Activated B cell treated with CpG ODN at 0.5 μM for 24 hours (primary cell): ENCODE measurements at regions not wholly inside any gene's neighbourhood (a gene's known extent, or its start where the extent isn't known, plus 50 kb on each side); places are given as distances from the start of the nearest gene placed in this dataset.

Source experiments
- ATAC-seq: fragments of 200-7000 bp; cut with Tn5 transposase; one replicate; pipeline ENCODE4 v1.10.0; 2021; ENCODE audit warnings: low read depth, mild to moderate bottlenecking, moderate library complexity
- CTCF ChIA-PET: fragments of 350-600 bp; sonication (Branson Sonifier 250); formaldehyde crosslinking; loops from one replicate; lab custom pipeline; 2021; ENCODE audit warnings: antibody characterized with exemption; lab: Charles Lee
- POLR2A ChIA-PET: fragments of 350-600 bp; sonication (Branson Sonifier 250); formaldehyde crosslinking; loops from one replicate; lab custom pipeline; 2021; ENCODE audit warnings: antibody characterized with exemption; lab: Charles Lee
- DNase-seq: peaks from one replicate; pipeline ENCODE4 v3.0.0; 2022
- H3K27ac Mint-ChIP-seq: one replicate; pipeline ENCODE4 v1.8.0; 2020; ENCODE audit warnings: mixed read lengths
- H3K27me3 Mint-ChIP-seq: one replicate; pipeline ENCODE4 v1.8.0; 2021; ENCODE audit warnings: mixed read lengths
- H3K36me3 Mint-ChIP-seq: one replicate; pipeline ENCODE4 v1.8.0; 2021; ENCODE audit warnings: low read depth, mixed read lengths
- H3K4me1 Mint-ChIP-seq: one replicate; pipeline ENCODE4 v1.8.0; 2021; ENCODE audit warnings: mixed read lengths
- H3K4me3 Mint-ChIP-seq: one replicate; pipeline ENCODE4 v1.8.0; 2020; ENCODE audit warnings: mild to moderate bottlenecking, mixed read lengths
- H3K9me3 Mint-ChIP-seq: one replicate; pipeline ENCODE4 v1.8.0; 2020; ENCODE audit warnings: mixed read lengths
- intact Hi-C: fragments of 100-400 bp; cut with micrococcal nuclease; formaldehyde crosslinking; loops from one replicate; pipeline ENCODE4 v1.15.1; 2024
- TF ChIP-seq, protein P1 (sequence below): fragments of 200-600 bp; IDR thresholded peaks from one replicate; pipeline ENCODE4 v1.8.0; 2022; ENCODE audit warnings: antibody characterized with exemption, mild to moderate bottlenecking

DNA sequence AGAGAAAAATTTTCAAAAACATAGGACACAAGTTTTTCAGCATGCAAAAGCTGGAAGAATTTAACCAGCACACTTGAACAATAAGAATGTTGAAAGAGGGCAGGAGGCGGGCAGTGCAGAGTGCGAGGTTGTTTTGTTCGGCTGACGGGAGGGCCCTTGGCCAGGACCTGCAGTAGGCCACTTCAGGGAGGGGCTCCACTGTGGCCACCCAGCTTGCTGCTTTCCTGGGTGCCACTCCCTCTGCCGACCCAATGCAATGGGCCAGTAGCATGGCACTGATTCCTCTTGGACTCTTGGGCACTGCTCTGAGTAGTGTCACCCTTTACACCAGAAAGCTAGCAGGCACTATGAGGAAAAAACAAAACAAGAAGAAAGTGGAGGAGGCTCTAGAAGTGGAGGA, 92.9 kb downstream of the SNRPE start:
- no peaks in the 10 kb centered on the region for H3K4me1 Mint-ChIP-seq
- DNase-seq (no peak), ATAC-seq (no peak)
- TF ChIP-seq, protein P1, sequence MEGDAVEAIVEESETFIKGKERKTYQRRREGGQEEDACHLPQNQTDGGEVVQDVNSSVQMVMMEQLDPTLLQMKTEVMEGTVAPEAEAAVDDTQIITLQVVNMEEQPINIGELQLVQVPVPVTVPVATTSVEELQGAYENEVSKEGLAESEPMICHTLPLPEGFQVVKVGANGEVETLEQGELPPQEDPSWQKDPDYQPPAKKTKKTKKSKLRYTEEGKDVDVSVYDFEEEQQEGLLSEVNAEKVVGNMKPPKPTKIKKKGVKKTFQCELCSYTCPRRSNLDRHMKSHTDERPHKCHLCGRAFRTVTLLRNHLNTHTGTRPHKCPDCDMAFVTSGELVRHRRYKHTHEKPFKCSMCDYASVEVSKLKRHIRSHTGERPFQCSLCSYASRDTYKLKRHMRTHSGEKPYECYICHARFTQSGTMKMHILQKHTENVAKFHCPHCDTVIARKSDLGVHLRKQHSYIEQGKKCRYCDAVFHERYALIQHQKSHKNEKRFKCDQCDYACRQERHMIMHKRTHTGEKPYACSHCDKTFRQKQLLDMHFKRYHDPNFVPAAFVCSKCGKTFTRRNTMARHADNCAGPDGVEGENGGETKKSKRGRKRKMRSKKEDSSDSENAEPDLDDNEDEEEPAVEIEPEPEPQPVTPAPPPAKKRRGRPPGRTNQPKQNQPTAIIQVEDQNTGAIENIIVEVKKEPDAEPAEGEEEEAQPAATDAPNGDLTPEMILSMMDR = no peak
- intact Hi-C loops = no loop called here
- ChIA-PET CTCF (no interaction called here), POLR2A (no interaction called here)
- H3K27ac Mint-ChIP-seq = no peak overlapping the region
- H3K27me3 Mint-ChIP-seq = peaks cover 13% of the 10 kb centered on the region
- H3K4me3 Mint-ChIP-seq = no peak overlapping the region
- H3K9me3 Mint-ChIP-seq = peaks cover 20% of the 10 kb centered on the region
- no peaks in the 10 kb centered on the region for H3K36me3 Mint-ChIP-seq

DNA sequence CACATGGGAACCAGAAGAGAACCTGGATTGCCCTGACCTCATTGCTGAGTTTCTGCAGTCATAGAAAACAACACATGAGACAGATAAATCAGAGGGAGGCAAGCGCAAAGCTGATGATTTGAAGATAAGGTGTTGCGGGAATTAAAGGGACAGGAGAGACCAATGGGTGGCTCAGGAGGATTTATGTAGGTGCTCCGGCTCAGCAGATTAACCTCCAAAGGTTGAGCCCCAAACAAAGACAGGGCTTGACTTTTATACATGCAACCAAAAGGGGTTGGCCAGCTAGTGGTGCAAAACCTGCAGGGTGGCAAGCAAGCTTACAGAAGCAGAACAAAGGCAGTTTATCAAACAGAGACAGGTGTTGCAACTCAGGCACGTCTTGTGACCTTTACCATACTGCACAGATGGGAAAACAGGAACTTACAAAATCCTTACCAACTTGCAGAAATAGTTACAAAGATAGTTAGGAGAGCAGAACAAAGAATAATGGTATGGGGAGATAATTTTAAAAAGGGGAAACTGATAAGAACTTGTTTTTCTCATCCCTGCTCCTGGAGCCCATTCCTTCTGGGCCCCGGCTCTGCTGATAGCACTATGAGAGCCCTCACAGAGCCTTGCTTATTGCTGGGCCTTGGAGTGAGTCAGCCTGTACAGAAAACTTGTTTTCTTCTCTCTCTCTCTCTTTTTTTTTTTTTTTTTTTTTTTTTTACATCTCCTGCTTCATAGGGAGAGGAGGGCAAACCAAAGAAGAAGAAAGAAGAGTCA, 93.6 kb downstream of the SNRPE start:
- ChIA-PET CTCF (no interaction called here), POLR2A (no interaction called here)
- Mint-ChIP-seq H3K36me3 (no peaks in the 10 kb centered on the region), H3K27me3 (peaks cover 13% of the 10 kb centered on the region), H3K4me3 (no peak overlapping the region), H3K4me1 (no peaks in the 10 kb centered on the region), H3K9me3 (peaks cover 20% of the 10 kb centered on the region), H3K27ac (no peak overlapping the region)
- DNase-seq (no peak), ATAC-seq (no peak)
- intact Hi-C loops = no loop called here
- TF ChIP-seq, protein P1 = no peak

DNA sequence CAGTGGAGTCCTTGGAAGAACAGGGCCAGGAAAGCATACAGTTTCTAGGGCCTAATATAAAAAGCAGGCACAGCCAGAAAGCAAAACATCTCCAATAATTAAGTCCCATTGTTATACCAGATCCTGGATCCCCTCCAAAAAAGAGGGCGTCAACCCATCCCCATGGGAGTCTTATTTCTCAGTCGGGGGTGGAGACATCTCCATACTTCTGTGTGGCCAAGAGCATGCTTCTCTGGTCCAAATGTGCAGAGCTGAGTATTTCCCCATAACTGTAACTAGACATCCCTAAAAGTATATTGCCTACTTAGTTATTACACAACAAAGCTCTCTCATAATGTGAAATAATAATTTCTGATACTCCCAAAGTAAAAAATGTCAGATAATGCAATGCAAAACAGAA, 104.2 kb upstream of the SOX13 start:
- H3K27ac Mint-ChIP-seq = no peak overlapping the region
- no peaks in the 10 kb centered on the region for H3K4me1 Mint-ChIP-seq
- no peaks in the 10 kb centered on the region for H3K36me3 Mint-ChIP-seq
- ATAC-seq (no peak), DNase-seq (no peak)
- ChIA-PET CTCF (no interaction called here), POLR2A (interaction anchor here (0.6 kb wide), 1 partner anchor 121 kb away, joined by 3 read pairs; no protein-coding TSS in a partner anchor)
- intact Hi-C loops = no loop called here
- TF ChIP-seq, protein P1 = no peak
- H3K4me3 Mint-ChIP-seq = no peak overlapping the region
- H3K27me3 Mint-ChIP-seq = no peaks in the 10 kb centered on the region
- H3K9me3 Mint-ChIP-seq = peaks cover 19% of the 10 kb centered on the region

DNA sequence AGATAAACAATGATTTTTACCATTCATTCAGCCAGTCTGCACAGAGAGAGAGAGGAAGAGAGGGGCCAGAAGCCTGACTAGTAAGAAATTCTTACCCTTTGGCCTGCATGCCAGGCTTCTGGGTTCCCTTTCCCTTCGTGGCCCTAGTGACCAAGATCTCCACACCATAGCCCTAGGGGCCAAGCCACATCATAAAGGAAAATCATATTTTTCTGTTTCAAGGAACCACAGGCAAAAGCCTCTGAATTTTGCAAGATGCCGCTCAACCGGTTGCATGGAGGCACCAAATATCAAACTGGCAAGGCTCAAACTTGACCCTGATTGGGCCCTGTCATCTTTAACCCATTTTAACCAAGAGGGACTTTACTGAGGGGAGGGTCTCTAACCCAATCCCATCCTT, 103.1 kb upstream of the SOX13 start:
- CTCF ChIA-PET = no interaction called here
- DNase-seq = no peak
- H3K36me3 Mint-ChIP-seq = no peaks in the 10 kb centered on the region

DNA sequence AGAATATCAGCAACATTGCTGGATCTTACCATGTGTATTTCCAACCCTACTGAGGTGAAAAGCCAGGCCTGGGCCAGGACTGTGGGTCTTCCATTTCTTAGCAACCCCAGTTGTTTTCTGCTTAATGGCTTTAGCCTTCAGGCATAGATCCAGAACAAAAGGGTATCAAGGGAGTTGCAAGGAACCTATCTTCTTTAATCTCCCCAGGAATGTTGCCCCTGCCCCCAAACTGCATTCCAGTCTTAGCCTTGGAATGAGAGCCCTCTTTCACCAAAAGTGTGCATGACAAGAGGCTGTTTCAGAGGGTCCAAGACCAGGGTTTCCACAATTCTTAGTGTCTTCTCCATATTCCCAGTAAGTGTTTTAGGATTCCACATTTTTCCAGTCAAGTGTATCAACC, 87.9 kb upstream of the SOX13 start:
- ChIA-PET CTCF (no interaction called here), POLR2A (no interaction called here)
- intact Hi-C loops = no loop called here
- Mint-ChIP-seq H3K36me3 (no peaks in the 10 kb centered on the region), H3K27me3 (peaks cover 3% of the 10 kb centered on the region), H3K4me1 (no peaks in the 10 kb centered on the region), H3K9me3 (no peaks in the 10 kb centered on the region), H3K4me3 (no peak overlapping the region), H3K27ac (no peak overlapping the region)
- TF ChIP-seq, protein P1 = no peak
- no peak for DNase-seq
- ATAC-seq = no peak

More for the DNA sequence above, 103.1 kb upstream of the SOX13 start:
- no peak overlapping the region for H3K4me3 Mint-ChIP-seq
- TF ChIP-seq, protein P1 = no peak
- ATAC-seq = no peak
- no peaks in the 10 kb centered on the region for H3K4me1 Mint-ChIP-seq
- H3K27me3 Mint-ChIP-seq = no peaks in the 10 kb centered on the region
- no peak overlapping the region for H3K27ac Mint-ChIP-seq
- H3K9me3 Mint-ChIP-seq = peaks cover 19% of the 10 kb centered on the region
- POLR2A ChIA-PET = no interaction called here
- intact Hi-C loops = no loop called here
